ENCODE measurements at regions not wholly inside any gene's neighbourhood (a gene's known extent, or its start where the extent isn't known, plus 50 kb on each side); places are given as distances from the start of the nearest gene placed in this dataset.

DNA sequence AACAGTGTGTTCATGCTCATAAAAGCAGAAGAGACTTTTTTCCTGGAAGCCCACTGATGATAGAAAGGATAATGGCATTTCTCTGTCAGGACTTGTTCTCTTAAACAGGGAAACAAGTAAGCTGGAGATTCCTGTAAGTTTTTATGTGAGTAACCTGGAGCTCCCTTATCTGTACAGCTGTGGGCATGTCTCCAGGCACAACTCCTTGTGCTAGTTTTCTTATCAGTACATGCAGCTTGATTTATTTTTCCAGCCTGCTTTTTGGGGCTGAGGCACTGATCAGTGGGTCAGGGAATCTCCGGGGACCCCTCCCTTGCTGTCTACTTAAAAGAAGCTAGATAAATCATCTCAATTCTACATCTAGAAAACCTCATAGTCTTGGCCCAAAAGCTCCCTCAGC lies 64.7 kb upstream of the UTY start:
- no peak for DNase-seq
- H3K27ac ChIP-seq (ENCODE audit: low read depth in 1 of 2, low read length in 2 of 2): no peak overlapping the region
- no peaks in the 10 kb centered on the region for H3K4me1 ChIP-seq (ENCODE audit: control insufficient read depth in 1 of 2, insufficient read depth in 2 of 2, low read length in 2 of 2)
- H3K4me1 Mint-ChIP-seq: no peaks in the 10 kb centered on the region
- H3K4me3 Mint-ChIP-seq: no peak overlapping the region
- H3K36me3 ChIP-seq (replicated peaks in 1 of 2; ENCODE audit: control insufficient read depth in 1 of 2, insufficient read depth in 2 of 2, low read length in 2 of 2): no peaks in the 10 kb centered on the region
- H3K4me2 ChIP-seq (replicated peaks; ENCODE audit: extremely low read depth, low read length, poor library complexity, severe bottlenecking): no peak overlapping the region
- no peaks in the 10 kb centered on the region for H4K20me1 ChIP-seq (ENCODE audit: insufficient read depth, low read length)
- intact Hi-C loops (cut with micrococcal nuclease): no loop called here
- H3K27ac Mint-ChIP-seq: no peak overlapping the region
- TF ChIP-seq, protein P1, sequence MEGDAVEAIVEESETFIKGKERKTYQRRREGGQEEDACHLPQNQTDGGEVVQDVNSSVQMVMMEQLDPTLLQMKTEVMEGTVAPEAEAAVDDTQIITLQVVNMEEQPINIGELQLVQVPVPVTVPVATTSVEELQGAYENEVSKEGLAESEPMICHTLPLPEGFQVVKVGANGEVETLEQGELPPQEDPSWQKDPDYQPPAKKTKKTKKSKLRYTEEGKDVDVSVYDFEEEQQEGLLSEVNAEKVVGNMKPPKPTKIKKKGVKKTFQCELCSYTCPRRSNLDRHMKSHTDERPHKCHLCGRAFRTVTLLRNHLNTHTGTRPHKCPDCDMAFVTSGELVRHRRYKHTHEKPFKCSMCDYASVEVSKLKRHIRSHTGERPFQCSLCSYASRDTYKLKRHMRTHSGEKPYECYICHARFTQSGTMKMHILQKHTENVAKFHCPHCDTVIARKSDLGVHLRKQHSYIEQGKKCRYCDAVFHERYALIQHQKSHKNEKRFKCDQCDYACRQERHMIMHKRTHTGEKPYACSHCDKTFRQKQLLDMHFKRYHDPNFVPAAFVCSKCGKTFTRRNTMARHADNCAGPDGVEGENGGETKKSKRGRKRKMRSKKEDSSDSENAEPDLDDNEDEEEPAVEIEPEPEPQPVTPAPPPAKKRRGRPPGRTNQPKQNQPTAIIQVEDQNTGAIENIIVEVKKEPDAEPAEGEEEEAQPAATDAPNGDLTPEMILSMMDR (IDR thresholded peaks at IDR 0.05): no peak
- no CpG with 5 or more reads among the region's 1 CpG for WGBS (ENCODE audit: insufficient coverage)
- no peaks in the 10 kb centered on the region for H3K27me3 ChIP-seq (ENCODE audit: control insufficient read depth in 2 of 2, insufficient read depth in 2 of 2, low read length in 2 of 2)
- H3K9me3 Mint-ChIP-seq: peaks cover 0 to 7% (median 0%) of the 10 kb centered on the region in 7 donors
- no peaks in the 10 kb centered on the region for H3K9me3 ChIP-seq (replicated peaks in 1 of 2; ENCODE audit: control insufficient read depth in 1 of 2, insufficient read depth in 1 of 2, low read length in 2 of 2)
- H3K4me3 ChIP-seq (replicated peaks in 1 of 3; ENCODE audit: low read depth in 2 of 3, low read length in 3 of 3): no peak overlapping the region
- H3K79me2 ChIP-seq (ENCODE audit: insufficient read depth, low read length): no peaks in the 10 kb centered on the region
- no peak overlapping the region for H2AFZ ChIP-seq (ENCODE audit: insufficient read depth, low read depth, low read length, poor library complexity, severe bottlenecking)
- no peaks in the 10 kb centered on the region for H3K36me3 Mint-ChIP-seq
- no peaks in the 10 kb centered on the region for H3K27me3 Mint-ChIP-seq (ENCODE audit: low read depth in 3 of 3)
- H3K9ac ChIP-seq (ENCODE audit: insufficient read depth, low read length, poor library complexity, severe bottlenecking): no peak overlapping the region

DNA sequence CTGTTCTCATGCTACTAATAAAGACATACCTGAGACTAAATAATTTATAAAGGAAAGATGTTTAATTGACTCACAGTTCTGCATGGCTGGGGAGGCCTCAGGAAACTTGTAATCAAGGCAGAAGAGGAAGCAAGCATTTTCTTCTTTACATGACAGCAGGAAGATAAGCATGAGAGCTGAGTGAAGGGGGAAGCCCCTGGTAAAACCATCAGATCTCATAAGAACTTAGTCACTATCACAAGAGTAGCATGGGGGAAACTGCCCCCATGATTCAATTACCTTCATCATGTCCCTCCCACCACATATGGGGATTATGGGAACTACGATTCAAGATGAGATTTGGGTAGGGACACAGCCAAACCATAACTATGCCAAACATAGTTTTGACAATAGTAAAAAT lies 58.1 kb upstream of the UTY start:
- Histone ChIP-seq H4K20me1 (ENCODE audit: insufficient read depth, low read length) (no peaks in the 10 kb centered on the region), H3K79me2 (ENCODE audit: insufficient read depth, low read length) (no peaks in the 10 kb centered on the region), H3K4me2 (replicated peaks; ENCODE audit: extremely low read depth, low read length, poor library complexity, severe bottlenecking) (no peak overlapping the region), H3K27ac (ENCODE audit: low read depth in 1 of 2, low read length in 2 of 2) (no peak overlapping the region), H3K36me3 (replicated peaks in 1 of 2; ENCODE audit: control insufficient read depth in 1 of 2, insufficient read depth in 2 of 2, low read length in 2 of 2) (no peaks in the 10 kb centered on the region), H2AFZ (ENCODE audit: insufficient read depth, low read depth, low read length, poor library complexity, severe bottlenecking) (no peak overlapping the region), H3K9me3 (replicated peaks in 1 of 2; ENCODE audit: control insufficient read depth in 1 of 2, insufficient read depth in 1 of 2, low read length in 2 of 2) (peaks cover 0 to 8% of the 10 kb centered on the region in 2 donors), H3K4me3 (replicated peaks in 1 of 3; ENCODE audit: low read depth in 2 of 3, low read length in 3 of 3) (no peak overlapping the region), H3K4me1 (ENCODE audit: control insufficient read depth in 1 of 2, insufficient read depth in 2 of 2, low read length in 2 of 2) (no peaks in the 10 kb centered on the region), H3K27me3 (ENCODE audit: control insufficient read depth in 2 of 2, insufficient read depth in 2 of 2, low read length in 2 of 2) (no peaks in the 10 kb centered on the region), H3K9ac (ENCODE audit: insufficient read depth, low read length, poor library complexity, severe bottlenecking) (no peak overlapping the region)
- Mint-ChIP-seq H3K9me3 (peaks cover 0 to 12% (median 0%) of the 10 kb centered on the region in 7 donors), H3K36me3 (no peaks in the 10 kb centered on the region), H3K27ac (no peak overlapping the region), H3K4me1 (no peaks in the 10 kb centered on the region), H3K4me3 (no peak overlapping the region), H3K27me3 (ENCODE audit: low read depth in 3 of 3) (no peaks in the 10 kb centered on the region)
- DNase-seq: no peak
- no CpG with 5 or more reads among the region's 1 CpG for WGBS (ENCODE audit: insufficient coverage)
- intact Hi-C loops (cut with micrococcal nuclease): no loop called here
- TF ChIP-seq, protein P1 (IDR thresholded peaks at IDR 0.05): no peak

Measured in CD14-positive monocyte (primary cell).